ENCODE measurements at regions not wholly inside any gene's neighbourhood (a gene's known extent, or its start where the extent isn't known, plus 50 kb on each side); places are given as distances from the start of the nearest gene placed in this dataset.

- no peak for TF ChIP-seq CTCF (conservative IDR thresholded peaks at IDR 0.05 in 1 of 2, IDR thresholded peaks at IDR 0.05 in 1 of 2; ENCODE audit: low read depth in 1 of 2, low read length in 2 of 2)
- TF ChIP-seq EZH2 (IDR thresholded peaks at IDR 0.05; ENCODE audit: low read length, missing control alignments), result no peak
These were observed 75.0 kb upstream of the VEPH1 start for GRCh38 chr3:157578181-157578580.
